ENCODE measurements at regions not wholly inside any gene's neighbourhood (a gene's known extent, or its start where the extent isn't known, plus 50 kb on each side); places are given as distances from the start of the nearest gene placed in this dataset.

GRCh38 chr18:44075038-44075437 lies 605.6 kb upstream of the SETBP1 start:
- TF ChIP-seq CTCF (IDR thresholded peaks at IDR 0.05), result no peak
- TF ChIP-seq POLR2A (IDR thresholded peaks at IDR 0.05; ENCODE audit: low read depth), result no peak
- no peak for TF ChIP-seq POLR2AphosphoS5 (IDR thresholded peaks at IDR 0.05)
- TF ChIP-seq EP300 (IDR thresholded peaks at IDR 0.05), result no peak
